Keratinocyte (primary cell): ENCODE measurements at regions not wholly inside any gene's neighbourhood (a gene's known extent, or its start where the extent isn't known, plus 50 kb on each side); places are given as distances from the start of the nearest gene placed in this dataset.

Source experiments
- CTCF ChIP-seq, 3 experiments: IDR thresholded peaks in 1 of 3; conservative IDR thresholded peaks in 1 of 3; optimal IDR thresholded peaks in 1 of 3; 2 replicates in 2 of 3; 3 replicates in 1 of 3; pipeline versions ENCODE3 to v1.5.1; 2011; ENCODE audit warnings: low read length in 3 of 3, mild to moderate bottlenecking in 3 of 3, moderate library complexity in 2 of 3, control low read depth in 1 of 3, inconsistent platforms in 1 of 3; ENCODE audit not compliant: insufficient read depth in 2 of 3; ENCODE audit errors: extremely low read depth in 1 of 3
- EZH2 ChIP-seq: IDR thresholded peaks from one replicate; pipeline ENCODE4 v1.6.1; 2012; ENCODE audit warnings: inconsistent platforms, mild to moderate bottlenecking, low read length, moderate library complexity

GRCh38 chr9:82273121-82273520 lies 284.5 kb downstream of the SPATA31D1 start:
- TF ChIP-seq CTCF (optimal IDR thresholded peaks at IDR 0.05 in 1 of 3, IDR thresholded peaks at IDR 0.05 in 1 of 3, conservative IDR thresholded peaks at IDR 0.05 in 1 of 3; ENCODE audit: extremely low read depth in 1 of 3, insufficient read depth in 2 of 3, low read length in 3 of 3) (no peak), EZH2 (no peak)
